PC-9 (cell line): ENCODE measurements at regions not wholly inside any gene's neighbourhood (a gene's known extent, or its start where the extent isn't known, plus 50 kb on each side); places are given as distances from the start of the nearest gene placed in this dataset.

Source experiments
- CTCF ChIP-seq: fragments of 200-600 bp; sonication (generic); conservative IDR thresholded peaks from 2 replicates; pipeline ENCODE4 v1.6.1; 2017; ENCODE audit warnings: mixed run types, antibody characterized with exemption, mild to moderate bottlenecking, moderate library complexity
- EZH2 ChIP-seq: fragments of 200-600 bp; sonication (generic); IDR thresholded peaks from 2 replicates; pipeline ENCODE4 v1.8.0; 2017; ENCODE audit warnings: antibody characterized with exemption, low read depth

GRCh38 chrX:4572691-4573090, 859.2 kb upstream of the PRKX start:
- no peak for TF ChIP-seq CTCF
- TF ChIP-seq EZH2, result no peak
